Endothelial cell of umbilical vein (primary cell): ENCODE measurements at regions not wholly inside any gene's neighbourhood (a gene's known extent, or its start where the extent isn't known, plus 50 kb on each side); places are given as distances from the start of the nearest gene placed in this dataset.

Experiments used
- BruUV-seq: library from RNA; stranded (reverse); fragments of 400-500 nt; replicated peaks from 2 replicates; lab custom pipeline; 2021; lab: Mats Ljungman, UMichigan
- CTCF ChIA-PET: fragments of 300-600, 350-600 bp; sonication (Branson Sonifier 250); formaldehyde crosslinking; loops from one replicate; lab custom pipeline; 2021; ENCODE audit warnings: antibody characterized with exemption, inconsistent platforms; lab: Charles Lee
- POLR2A ChIA-PET: fragments of 300-600, 350-600 bp; sonication (Branson Sonifier 250); formaldehyde crosslinking; loops from one replicate; lab custom pipeline; 2021; ENCODE audit warnings: antibody characterized with exemption, inconsistent platforms; lab: Charles Lee
- DNase-seq: peaks from one replicate; pipeline ENCODE4 v3.0.0-alpha.2; 2011; ENCODE audit warnings: low read depth, low spot score
- FAIRE-seq: peaks from 2 replicates; lab custom pipeline; 2011; peaks lifted over from hg19 to GRCh38; lab: Jason Lieb, UNC
- H2AFZ ChIP-seq: 2 replicates; pipeline ENCODE4 v1.6.0; 2012; ENCODE audit warnings: low read depth, low read length, control low read depth, inconsistent platforms
- H3K27ac ChIP-seq: 2 replicates; pipeline ENCODE4 v1.5.1; 2011; ENCODE audit warnings: low read depth, mild to moderate bottlenecking, control low read depth, low read length, moderate library complexity; ENCODE audit not compliant: insufficient read depth
- H3K27me3 ChIP-seq, 2 experiments: 2 replicates each; pipeline versions ENCODE4 v1.6.0 to v1.6.1; 2011; ENCODE audit warnings: low read length in 2 of 2, mixed read lengths in 1 of 2; ENCODE audit not compliant: control insufficient read depth in 2 of 2, insufficient read depth in 2 of 2
- H3K36me3 ChIP-seq, 2 experiments: 2 replicates in 1 of 2; 3 replicates in 1 of 2; pipeline ENCODE4 v1.5.1; 2011; ENCODE audit warnings: low read length in 2 of 2, mild to moderate bottlenecking in 1 of 2, moderate library complexity in 1 of 2; ENCODE audit not compliant: control insufficient read depth in 2 of 2, insufficient read depth in 2 of 2; ENCODE audit errors: extremely low read depth in 1 of 2
- H3K4me1 ChIP-seq: 3 replicates; pipeline ENCODE4 v1.5.1; 2011; ENCODE audit warnings: mild to moderate bottlenecking, low read length; ENCODE audit not compliant: control insufficient read depth, insufficient read depth; ENCODE audit errors: extremely low read depth
- H3K4me2 ChIP-seq: 2 replicates; pipeline ENCODE4 v1.6.1; 2011; ENCODE audit warnings: low read length, control low read depth, mixed read lengths; ENCODE audit not compliant: insufficient read depth
- H3K4me3 ChIP-seq, 3 experiments: fragments of 200-600 bp in 1 of 3; sonication (generic), shearing (Covaris generic) in 1 of 3; replicated peaks in 1 of 3; 2 replicates each; pipeline ENCODE4 v1.5.1; 2011 to 2016; ENCODE audit warnings: control low read depth in 3 of 3, low read length in 3 of 3, mild to moderate bottlenecking in 2 of 3, inconsistent platforms in 1 of 3, low read depth in 1 of 3, moderate library complexity in 1 of 3; ENCODE audit not compliant: insufficient read depth in 1 of 3
- H3K79me2 ChIP-seq: 2 replicates; pipeline ENCODE4 v1.6.0; 2012; ENCODE audit warnings: low read length, inconsistent platforms; ENCODE audit not compliant: control insufficient read depth, insufficient read depth
- H3K9ac ChIP-seq: replicated peaks from 2 replicates; pipeline ENCODE3; 2011; ENCODE audit warnings: low read length, control low read depth; ENCODE audit not compliant: insufficient read depth; ENCODE audit errors: extremely low read depth
- H3K9me1 ChIP-seq: replicated peaks from 3 replicates; pipeline ENCODE4 v1.6.0; 2011; ENCODE audit warnings: mild to moderate bottlenecking, low read length; ENCODE audit not compliant: control insufficient read depth, insufficient read depth; ENCODE audit errors: extremely low read depth
- H3K9me3 ChIP-seq: replicated peaks from 2 replicates; pipeline ENCODE4 v1.5.1; 2012; ENCODE audit warnings: low read length, inconsistent platforms; ENCODE audit not compliant: control insufficient read depth, insufficient read depth
- H4K20me1 ChIP-seq: replicated peaks from 2 replicates; pipeline ENCODE3; 2011; ENCODE audit warnings: mild to moderate bottlenecking, low read length; ENCODE audit not compliant: control insufficient read depth, insufficient read depth; ENCODE audit errors: extremely low read depth
- CTCF ChIP-seq, 2 donors: IDR thresholded peaks; 1 replicate in 1 of 2; 2 replicates in 1 of 2; pipeline ENCODE4 v1.5.1; 2011; ENCODE audit warnings: low read length in 2 of 2, mild to moderate bottlenecking in 2 of 2, moderate library complexity in 2 of 2, control low read depth in 1 of 2, inconsistent platforms in 1 of 2, low read depth in 1 of 2; ENCODE audit not compliant: insufficient read depth in 1 of 2; ENCODE audit errors: extremely low read depth in 1 of 2
- EZH2 ChIP-seq: IDR thresholded peaks from 2 replicates; pipeline ENCODE4 v1.6.1; 2012; ENCODE audit warnings: borderline replicate concordance, low read depth, mild to moderate bottlenecking, moderate library complexity, low read length, inconsistent platforms; ENCODE audit not compliant: severe bottlenecking
- GATA2 ChIP-seq: IDR thresholded peaks from 2 replicates; pipeline ENCODE4 v1.7.0; 2011; ENCODE audit warnings: low read depth, mild to moderate bottlenecking, moderate library complexity, mixed read lengths, low read length; ENCODE audit not compliant: insufficient read length, insufficient read depth
- JUN ChIP-seq: IDR thresholded peaks from 2 replicates; pipeline ENCODE4 v1.6.1; 2011; ENCODE audit warnings: borderline replicate concordance, low read depth; ENCODE audit not compliant: insufficient read length, insufficient read depth
- MAX ChIP-seq: IDR thresholded peaks from 2 replicates; pipeline ENCODE4 v1.6.1; 2011; ENCODE audit not compliant: insufficient read depth, insufficient read length
- MYC ChIP-seq: IDR thresholded peaks from one replicate; pipeline ENCODE4 v1.6.1; 2011; ENCODE audit warnings: mild to moderate bottlenecking, low read depth, low read length
- POLR2A ChIP-seq: IDR thresholded peaks from 2 replicates; pipeline ENCODE4 v1.6.1; 2012; ENCODE audit warnings: low read depth, mild to moderate bottlenecking, control low read depth, low read length
- dilution Hi-C: fragments of 300-500 bp; cut with MboI; formaldehyde crosslinking; loops from one replicate; pipeline ENCODE4 v1.15.0; 2019; ENCODE audit warnings: low sequenced_read_pairs; ENCODE audit not compliant: extremely low pct_ligation_motif_present
- intact Hi-C: fragments of 100-400 bp; cut with micrococcal nuclease; formaldehyde crosslinking; loops from one replicate; pipeline ENCODE4 v1.10.0; 2022

DNA sequence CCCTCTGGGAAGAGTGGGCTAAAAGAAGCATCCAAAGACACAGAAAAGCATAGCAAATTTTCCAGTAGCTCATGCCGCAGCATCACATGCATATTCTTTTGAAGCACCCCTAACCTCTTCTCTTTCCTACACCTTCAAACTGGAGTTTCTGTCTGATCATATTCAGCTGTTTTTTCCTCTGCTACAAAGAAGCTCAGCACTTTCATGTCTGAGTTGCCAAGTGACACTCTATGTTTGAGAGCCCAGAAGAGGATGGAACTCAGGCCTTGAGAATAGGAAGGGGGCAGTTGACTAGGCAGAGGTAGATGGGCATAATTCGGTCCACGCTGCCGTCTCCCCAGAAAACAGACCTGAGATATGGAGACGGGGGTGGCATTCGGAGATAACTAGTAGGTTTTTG is 489.6 kb upstream of the NR2F2 start:
- ChIA-PET POLR2A (no interaction called here), CTCF (no interaction called here)
- dilution Hi-C loops: no loop called here
- TF ChIP-seq JUN (no peak), POLR2A (no peak), CTCF (IDR thresholded peaks at IDR 0.05; ENCODE audit: extremely low read depth in 1 of 2, insufficient read depth in 1 of 2, low read depth in 1 of 2, low read length in 2 of 2) (no peak), MYC (no peak), MAX (no peak), GATA2 (no peak), EZH2 (no peak)
- Histone ChIP-seq H3K27ac (no peak overlapping the region), H3K9me1 (no peaks in the 10 kb centered on the region), H3K36me3 (no peaks in the 10 kb centered on the region), H3K27me3 (no peaks in the 10 kb centered on the region), H2AFZ (no peak overlapping the region), H3K4me2 (no peak overlapping the region), H3K4me1 (no peaks in the 10 kb centered on the region), H3K79me2 (no peaks in the 10 kb centered on the region), H3K9me3 (no peaks in the 10 kb centered on the region), H3K9ac (no peak overlapping the region), H4K20me1 (no peaks in the 10 kb centered on the region), H3K4me3 (no peak overlapping the region)
- FAIRE-seq: no peak
- intact Hi-C loops: no loop called here
- BruUV-seq: no TSS peak
- DNase-seq: no peak
